ENCODE measurements at regions not wholly inside any gene's neighbourhood (a gene's known extent, or its start where the extent isn't known, plus 50 kb on each side); places are given as distances from the start of the nearest gene placed in this dataset.

DNA sequence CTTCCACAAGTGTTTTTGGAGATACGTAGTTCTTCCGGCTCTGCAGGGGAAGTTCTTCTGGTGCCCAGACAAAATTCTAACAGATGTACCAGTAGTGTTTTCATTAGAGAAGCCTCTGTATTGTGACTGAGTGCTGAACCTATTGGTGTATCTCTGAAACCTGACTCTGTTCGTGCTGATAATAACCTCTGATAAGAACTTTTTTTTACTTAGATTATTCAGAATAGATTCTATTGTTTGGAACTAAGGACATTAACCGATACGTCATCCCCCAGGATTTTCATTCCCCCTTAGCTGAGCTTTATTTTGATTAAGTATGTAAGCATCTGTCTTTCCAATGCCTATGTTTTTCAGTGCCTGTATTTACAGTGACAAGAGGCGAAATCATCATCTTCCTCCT is 362.9 kb downstream of the PDGFC start:
- Histone ChIP-seq H3K27ac (no peak overlapping the region), H3K9me3 (no peaks in the 10 kb centered on the region), H3K4me3 (no peak overlapping the region), H3K27me3 (no peaks in the 10 kb centered on the region), H3K36me3 (no peaks in the 10 kb centered on the region), H3K4me1 (peaks cover 0 to 18% (median 8%) of the 10 kb centered on the region in 4 donors)
- intact Hi-C loops (cut with DNase I), result no loop called here
- 59 to 60% methylated on average over 6 of the region's 6 CpGs for WGBS, 2 donors
- no peak for DNase-seq
- no peak for TF ChIP-seq EP300 (IDR thresholded peaks at IDR 0.05)
- no peak for TF ChIP-seq POLR2AphosphoS5 (IDR thresholded peaks at IDR 0.05)
- TF ChIP-seq, protein P1, sequence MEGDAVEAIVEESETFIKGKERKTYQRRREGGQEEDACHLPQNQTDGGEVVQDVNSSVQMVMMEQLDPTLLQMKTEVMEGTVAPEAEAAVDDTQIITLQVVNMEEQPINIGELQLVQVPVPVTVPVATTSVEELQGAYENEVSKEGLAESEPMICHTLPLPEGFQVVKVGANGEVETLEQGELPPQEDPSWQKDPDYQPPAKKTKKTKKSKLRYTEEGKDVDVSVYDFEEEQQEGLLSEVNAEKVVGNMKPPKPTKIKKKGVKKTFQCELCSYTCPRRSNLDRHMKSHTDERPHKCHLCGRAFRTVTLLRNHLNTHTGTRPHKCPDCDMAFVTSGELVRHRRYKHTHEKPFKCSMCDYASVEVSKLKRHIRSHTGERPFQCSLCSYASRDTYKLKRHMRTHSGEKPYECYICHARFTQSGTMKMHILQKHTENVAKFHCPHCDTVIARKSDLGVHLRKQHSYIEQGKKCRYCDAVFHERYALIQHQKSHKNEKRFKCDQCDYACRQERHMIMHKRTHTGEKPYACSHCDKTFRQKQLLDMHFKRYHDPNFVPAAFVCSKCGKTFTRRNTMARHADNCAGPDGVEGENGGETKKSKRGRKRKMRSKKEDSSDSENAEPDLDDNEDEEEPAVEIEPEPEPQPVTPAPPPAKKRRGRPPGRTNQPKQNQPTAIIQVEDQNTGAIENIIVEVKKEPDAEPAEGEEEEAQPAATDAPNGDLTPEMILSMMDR (IDR thresholded peaks at IDR 0.05), result no peak
- no peak for TF ChIP-seq POLR2A (IDR thresholded peaks at IDR 0.05)

DNA sequence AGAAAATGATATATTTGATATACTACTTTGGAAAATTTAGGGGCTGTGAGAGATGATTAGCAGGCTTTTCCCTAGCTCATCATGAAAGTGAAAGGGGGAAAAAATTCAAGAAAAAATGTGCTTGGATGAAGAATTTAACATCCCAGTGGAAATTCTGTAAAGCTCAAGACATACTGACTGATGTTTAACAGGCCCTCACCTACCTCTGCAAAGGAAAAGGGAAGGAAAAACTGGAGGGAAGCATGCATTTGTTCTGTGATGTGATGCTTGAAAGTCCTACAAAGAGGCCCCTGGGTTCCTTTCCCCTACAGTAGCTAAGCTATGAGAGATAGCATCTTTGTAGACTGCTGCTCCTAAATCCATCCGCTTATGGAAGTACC is 364.1 kb downstream of the PDGFC start:
- peaks cover 0 to 18% (median 8%) of the 10 kb centered on the region in 4 donors for H3K4me1 ChIP-seq
- WGBS, 2 donors, result 94 to 96% methylated on average over 1 of the region's 1 CpG
- DNase-seq, result no peak
- H3K27ac ChIP-seq, result peak overlapping the region in 1 of 4 donors; percentile 25
- H3K4me3 ChIP-seq, result no peak overlapping the region
- no peaks in the 10 kb centered on the region for H3K36me3 ChIP-seq
- no peaks in the 10 kb centered on the region for H3K27me3 ChIP-seq
- intact Hi-C loops (cut with DNase I), result no loop called here
- no peaks in the 10 kb centered on the region for H3K9me3 ChIP-seq
- TF ChIP-seq POLR2A (IDR thresholded peaks at IDR 0.05) (no peak), POLR2AphosphoS5 (IDR thresholded peaks at IDR 0.05) (no peak), EP300 (IDR thresholded peaks at IDR 0.05) (no peak)
- TF ChIP-seq, protein P1 (IDR thresholded peaks at IDR 0.05), result no peak

- Histone ChIP-seq H3K36me3 (no peaks in the 10 kb centered on the region), H3K4me1 (peaks cover 0 to 18% (median 8%) of the 10 kb centered on the region in 4 donors), H3K27me3 (no peaks in the 10 kb centered on the region), H3K9me3 (no peaks in the 10 kb centered on the region), H3K4me3 (no peak overlapping the region), H3K27ac (peak overlapping the region in 1 of 4 donors; percentile 25)
- WGBS, 2 donors, result 84 to 88% methylated on average over 7 of the region's 7 CpGs
- TF ChIP-seq POLR2AphosphoS5 (IDR thresholded peaks at IDR 0.05) (no peak), POLR2A (IDR thresholded peaks at IDR 0.05) (no peak), EP300 (IDR thresholded peaks at IDR 0.05) (no peak)
- TF ChIP-seq, protein P1 (IDR thresholded peaks at IDR 0.05), result no peak
- DNase-seq, result no peak
- intact Hi-C loops (cut with DNase I), result no loop called here
Observed at GRCh38 chr4:156606554-156607477, 364.8 kb downstream of the PDGFC start.

DNA sequence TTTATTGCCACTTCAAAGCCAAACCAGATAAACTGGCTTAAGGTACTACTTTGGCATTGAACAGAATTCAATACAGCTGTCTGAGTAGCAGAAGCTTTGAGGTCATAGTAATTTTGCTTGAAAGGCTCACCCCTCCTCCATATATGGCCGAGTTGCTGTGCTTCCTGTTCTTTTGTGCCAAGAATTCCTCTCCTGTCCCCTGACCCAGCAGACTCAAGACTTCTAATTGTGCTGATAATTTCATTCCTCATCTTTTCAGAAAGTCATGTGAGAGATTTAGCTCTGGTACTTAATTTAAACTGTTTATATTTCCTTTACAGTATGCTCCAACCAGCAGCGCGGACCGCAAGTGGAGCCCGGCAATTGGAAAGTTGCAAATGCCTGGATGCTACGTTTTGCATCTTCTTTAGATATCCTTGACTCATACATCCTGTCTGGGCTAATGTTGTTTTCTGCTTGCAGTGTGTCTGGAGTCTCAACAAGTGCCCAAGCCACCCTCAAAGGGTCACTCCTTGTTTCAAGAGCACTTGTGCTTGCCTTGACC is 373.4 kb downstream of the PDGFC start:
- no peak overlapping the region for H3K4me3 ChIP-seq
- no peaks in the 10 kb centered on the region for H3K36me3 ChIP-seq
- 51 to 56% methylated on average over 6 of the region's 6 CpGs for WGBS, 2 donors
- TF ChIP-seq POLR2A (IDR thresholded peaks at IDR 0.05) (no peak), EP300 (IDR thresholded peaks at IDR 0.05) (no peak), POLR2AphosphoS5 (IDR thresholded peaks at IDR 0.05) (no peak)
- TF ChIP-seq, protein P1 (IDR thresholded peaks at IDR 0.05), result no peak
- H3K9me3 ChIP-seq, result no peaks in the 10 kb centered on the region
- intact Hi-C loops (cut with DNase I), result loop anchor here (5.0 kb wide), 1 partner anchor 374 kb away; the partner anchor contains the start of gene PDGFC
- H3K4me1 ChIP-seq, result peaks cover 0 to 6% (median 3%) of the 10 kb centered on the region in 4 donors
- DNase-seq, result no peak
- H3K27me3 ChIP-seq, result no peaks in the 10 kb centered on the region
- H3K27ac ChIP-seq, result no peak overlapping the region

All from sigmoid colon (tissue), 6 donors.